ENCODE measurements at regions not wholly inside any gene's neighbourhood (a gene's known extent, or its start where the extent isn't known, plus 50 kb on each side); places are given as distances from the start of the nearest gene placed in this dataset.

GRCh38 chr12:127771546-127771945 is 495.4 kb upstream of the TMEM132C start:
- no peak for ATAC-seq
- intact Hi-C loops (cut with DNase I): no loop called here
- 34% methylated on average over 3 of the region's 3 CpGs for WGBS (ENCODE audit: insufficient coverage, low coverage, low lambda C conversion rate, missing lambda C conversion rate)
- no peaks in the 10 kb centered on the region for H3K36me3 ChIP-seq
- no peak for TF ChIP-seq POLR2A (IDR thresholded peaks at IDR 0.05)
- TF ChIP-seq, protein P1, sequence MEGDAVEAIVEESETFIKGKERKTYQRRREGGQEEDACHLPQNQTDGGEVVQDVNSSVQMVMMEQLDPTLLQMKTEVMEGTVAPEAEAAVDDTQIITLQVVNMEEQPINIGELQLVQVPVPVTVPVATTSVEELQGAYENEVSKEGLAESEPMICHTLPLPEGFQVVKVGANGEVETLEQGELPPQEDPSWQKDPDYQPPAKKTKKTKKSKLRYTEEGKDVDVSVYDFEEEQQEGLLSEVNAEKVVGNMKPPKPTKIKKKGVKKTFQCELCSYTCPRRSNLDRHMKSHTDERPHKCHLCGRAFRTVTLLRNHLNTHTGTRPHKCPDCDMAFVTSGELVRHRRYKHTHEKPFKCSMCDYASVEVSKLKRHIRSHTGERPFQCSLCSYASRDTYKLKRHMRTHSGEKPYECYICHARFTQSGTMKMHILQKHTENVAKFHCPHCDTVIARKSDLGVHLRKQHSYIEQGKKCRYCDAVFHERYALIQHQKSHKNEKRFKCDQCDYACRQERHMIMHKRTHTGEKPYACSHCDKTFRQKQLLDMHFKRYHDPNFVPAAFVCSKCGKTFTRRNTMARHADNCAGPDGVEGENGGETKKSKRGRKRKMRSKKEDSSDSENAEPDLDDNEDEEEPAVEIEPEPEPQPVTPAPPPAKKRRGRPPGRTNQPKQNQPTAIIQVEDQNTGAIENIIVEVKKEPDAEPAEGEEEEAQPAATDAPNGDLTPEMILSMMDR (IDR thresholded peaks at IDR 0.05): no peak
- H3K9me3 ChIP-seq: no peaks in the 10 kb centered on the region
- no peak overlapping the region for H3K4me3 ChIP-seq
- no peak overlapping the region for H3K27ac ChIP-seq
- H3K4me1 ChIP-seq: no peaks in the 10 kb centered on the region
- no peak for DNase-seq
- H3K27me3 ChIP-seq: no peaks in the 10 kb centered on the region

DNA sequence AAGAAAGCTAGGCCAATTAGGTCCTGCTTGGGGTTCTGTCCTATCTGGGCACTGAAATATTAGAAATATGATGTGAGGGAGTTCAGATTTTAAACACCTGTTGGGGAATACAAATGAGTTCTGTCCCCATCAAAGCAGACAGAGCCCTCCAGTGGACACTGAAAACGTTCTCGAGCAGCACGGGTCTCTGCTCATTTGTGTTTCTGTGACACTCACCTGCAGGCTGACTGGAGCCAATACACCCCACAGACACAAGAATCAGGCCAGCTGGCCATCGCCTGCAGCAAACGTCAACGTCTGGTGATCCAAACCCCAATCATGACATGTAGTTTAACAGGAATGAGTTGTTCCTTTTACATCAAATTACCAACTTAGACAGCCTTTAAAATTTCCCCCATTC is 493.4 kb upstream of the TMEM132C start:
- TF ChIP-seq, protein P1 (IDR thresholded peaks at IDR 0.05): no peak
- no peak for TF ChIP-seq POLR2A (IDR thresholded peaks at IDR 0.05)
- H3K27me3 ChIP-seq: no peaks in the 10 kb centered on the region
- H3K27ac ChIP-seq: no peak overlapping the region
- 22% methylated on average over 6 of the region's 6 CpGs for WGBS (ENCODE audit: insufficient coverage, low coverage, low lambda C conversion rate, missing lambda C conversion rate)
- no peaks in the 10 kb centered on the region for H3K9me3 ChIP-seq
- no peaks in the 10 kb centered on the region for H3K36me3 ChIP-seq
- intact Hi-C loops (cut with DNase I): no loop called here
- ATAC-seq (no peak), DNase-seq (no peak)
- no peak overlapping the region for H3K4me3 ChIP-seq
- no peaks in the 10 kb centered on the region for H3K4me1 ChIP-seq

DNA sequence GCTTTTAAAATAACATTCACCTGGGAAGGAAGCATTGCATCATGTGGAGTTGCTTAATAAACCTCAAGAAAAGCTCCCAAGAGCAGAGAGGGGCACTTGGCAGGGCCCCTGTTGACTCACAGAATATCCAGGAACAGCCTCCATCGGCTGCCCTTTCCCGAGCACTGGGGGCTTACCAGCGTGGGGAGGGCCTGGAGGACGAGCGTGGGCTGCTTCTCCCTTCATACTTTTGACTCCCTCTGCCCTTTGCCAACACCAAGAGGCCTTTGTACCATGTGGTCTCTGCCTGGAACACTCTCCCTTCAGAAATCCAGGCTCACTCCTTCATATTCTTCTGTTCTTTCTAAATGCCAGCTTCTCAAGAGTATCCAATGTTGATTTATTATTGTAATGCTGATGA is 492.1 kb upstream of the TMEM132C start:
- no peaks in the 10 kb centered on the region for H3K36me3 ChIP-seq
- ATAC-seq (no peak), DNase-seq (no peak)
- TF ChIP-seq POLR2A (IDR thresholded peaks at IDR 0.05): no peak
- TF ChIP-seq, protein P1 (IDR thresholded peaks at IDR 0.05): no peak
- no peak overlapping the region for H3K4me3 ChIP-seq
- no peaks in the 10 kb centered on the region for H3K9me3 ChIP-seq
- WGBS (ENCODE audit: insufficient coverage, low coverage, low lambda C conversion rate, missing lambda C conversion rate): 22% methylated on average over 5 of the region's 5 CpGs
- intact Hi-C loops (cut with DNase I): no loop called here
- H3K27me3 ChIP-seq: no peaks in the 10 kb centered on the region
- H3K27ac ChIP-seq: no peak overlapping the region
- H3K4me1 ChIP-seq: no peaks in the 10 kb centered on the region

GRCh38 chr12:127779301-127780045 is 487.5 kb upstream of the TMEM132C start:
- WGBS (ENCODE audit: insufficient coverage, low coverage, low lambda C conversion rate, missing lambda C conversion rate): 45% methylated on average over 12 of the region's 12 CpGs
- no peaks in the 10 kb centered on the region for H3K9me3 ChIP-seq
- no peak overlapping the region for H3K27ac ChIP-seq
- no peaks in the 10 kb centered on the region for H3K27me3 ChIP-seq
- no peaks in the 10 kb centered on the region for H3K4me1 ChIP-seq
- H3K4me3 ChIP-seq: no peak overlapping the region
- H3K36me3 ChIP-seq: no peaks in the 10 kb centered on the region
- DNase-seq (no peak), ATAC-seq (no peak)
- intact Hi-C loops (cut with DNase I): no loop called here
- TF ChIP-seq, protein P1 (IDR thresholded peaks at IDR 0.05): no peak
- no peak for TF ChIP-seq POLR2A (IDR thresholded peaks at IDR 0.05)
